OCI-LY3 (cell line): ENCODE measurements at regions not wholly inside any gene's neighbourhood (a gene's known extent, or its start where the extent isn't known, plus 50 kb on each side); places are given as distances from the start of the nearest gene placed in this dataset.

Experiments used
- CTCF ChIP-seq: fragments of 200-600, 300-600 bp; sonication (generic); IDR thresholded peaks from 2 replicates; pipeline ENCODE4 v1.5.1; 2014; ENCODE audit warnings: antibody characterized with exemption, low read length, low read depth
- EZH2phosphoT487 ChIP-seq: fragments of 200-600 bp; shearing (Covaris generic); IDR thresholded peaks from 2 replicates; pipeline ENCODE4 v1.6.1; 2018; ENCODE audit warnings: antibody characterized with exemption, mixed run types, low read depth

DNA sequence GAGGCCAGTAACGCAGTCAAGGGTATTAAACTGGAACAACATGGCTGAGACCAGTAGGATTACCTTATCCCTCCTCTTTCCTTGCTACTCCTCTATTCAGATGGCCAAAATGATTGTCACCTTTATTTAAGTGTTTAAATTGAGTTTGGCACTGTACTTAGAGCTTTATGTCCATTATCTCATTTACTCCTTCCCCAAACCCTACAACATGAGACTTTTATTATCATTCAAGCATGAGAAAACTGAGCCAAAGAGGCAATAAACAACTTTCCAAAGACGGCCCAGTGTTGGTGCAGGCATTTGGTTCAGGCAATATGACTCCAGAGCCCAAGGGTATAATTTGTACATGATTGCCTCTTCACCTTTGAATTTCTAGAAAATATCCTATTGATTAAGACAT is 370.9 kb upstream of the KITLG start:
- TF ChIP-seq CTCF (no peak), EZH2phosphoT487 (no peak)
